ENCODE measurements at regions not wholly inside any gene's neighbourhood (a gene's known extent, or its start where the extent isn't known, plus 50 kb on each side); places are given as distances from the start of the nearest gene placed in this dataset.

- no peak overlapping the region for H3K4me3 Mint-ChIP-seq (ENCODE audit: unreplicated experiment)
- Histone ChIP-seq H3K9ac (ENCODE audit: low read length) (no peak overlapping the region), H3K9me3 (ENCODE audit: insufficient read depth, low read depth, low read length) (no peaks in the 10 kb centered on the region), H3K36me3 (ENCODE audit: insufficient read depth, low read length) (no peaks in the 10 kb centered on the region), H4K20me1 (ENCODE audit: insufficient read depth, low read length) (no peaks in the 10 kb centered on the region), H3K27me3 (ENCODE audit: insufficient read depth, low read length) (no peaks in the 10 kb centered on the region), H3K4me1 (ENCODE audit: insufficient read depth, low read length) (no peaks in the 10 kb centered on the region), H3K79me2 (ENCODE audit: insufficient read depth, low read length) (no peaks in the 10 kb centered on the region), H3K4me2 (ENCODE audit: low read length) (no peak overlapping the region), H3K27ac (ENCODE audit: low read depth, low read length) (no peak overlapping the region), H2AFZ (ENCODE audit: low read depth, low read length) (no peak overlapping the region), H3K4me3 (ENCODE audit: insufficient read depth, low read depth, low read length) (no peak overlapping the region)
- H3K27me3 Mint-ChIP-seq (ENCODE audit: low read depth, unreplicated experiment) = no peaks in the 10 kb centered on the region
- H3K4me1 Mint-ChIP-seq (ENCODE audit: low read depth, unreplicated experiment) = no peaks in the 10 kb centered on the region
- FAIRE-seq (no peak), DNase-seq (ENCODE audit: low read depth) (no peak)
- H3K9me3 Mint-ChIP-seq (ENCODE audit: unreplicated experiment) = no peaks in the 10 kb centered on the region
- H3K36me3 Mint-ChIP-seq (ENCODE audit: low read depth, unreplicated experiment) = no peaks in the 10 kb centered on the region
- H3K27ac Mint-ChIP-seq (ENCODE audit: unreplicated experiment) = no peak overlapping the region
- no peak for TF ChIP-seq EZH2 (IDR thresholded peaks at IDR 0.05; ENCODE audit: insufficient read depth, low read length)
- TF ChIP-seq, protein P1, sequence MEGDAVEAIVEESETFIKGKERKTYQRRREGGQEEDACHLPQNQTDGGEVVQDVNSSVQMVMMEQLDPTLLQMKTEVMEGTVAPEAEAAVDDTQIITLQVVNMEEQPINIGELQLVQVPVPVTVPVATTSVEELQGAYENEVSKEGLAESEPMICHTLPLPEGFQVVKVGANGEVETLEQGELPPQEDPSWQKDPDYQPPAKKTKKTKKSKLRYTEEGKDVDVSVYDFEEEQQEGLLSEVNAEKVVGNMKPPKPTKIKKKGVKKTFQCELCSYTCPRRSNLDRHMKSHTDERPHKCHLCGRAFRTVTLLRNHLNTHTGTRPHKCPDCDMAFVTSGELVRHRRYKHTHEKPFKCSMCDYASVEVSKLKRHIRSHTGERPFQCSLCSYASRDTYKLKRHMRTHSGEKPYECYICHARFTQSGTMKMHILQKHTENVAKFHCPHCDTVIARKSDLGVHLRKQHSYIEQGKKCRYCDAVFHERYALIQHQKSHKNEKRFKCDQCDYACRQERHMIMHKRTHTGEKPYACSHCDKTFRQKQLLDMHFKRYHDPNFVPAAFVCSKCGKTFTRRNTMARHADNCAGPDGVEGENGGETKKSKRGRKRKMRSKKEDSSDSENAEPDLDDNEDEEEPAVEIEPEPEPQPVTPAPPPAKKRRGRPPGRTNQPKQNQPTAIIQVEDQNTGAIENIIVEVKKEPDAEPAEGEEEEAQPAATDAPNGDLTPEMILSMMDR (IDR thresholded peaks at IDR 0.05; ENCODE audit: insufficient read depth, low read depth, low read length) = no peak
These were observed 907.7 kb downstream of the LTN1 start for GRCh38 chr21:28084951-28085350.

- no peaks in the 10 kb centered on the region for H3K27me3 Mint-ChIP-seq (ENCODE audit: low read depth, unreplicated experiment)
- no peaks in the 10 kb centered on the region for H3K36me3 Mint-ChIP-seq (ENCODE audit: low read depth, unreplicated experiment)
- no peak for DNase-seq (ENCODE audit: low read depth)
- Histone ChIP-seq H3K27me3 (ENCODE audit: insufficient read depth, low read length) (no peaks in the 10 kb centered on the region), H3K4me1 (ENCODE audit: insufficient read depth, low read length) (no peaks in the 10 kb centered on the region), H3K79me2 (ENCODE audit: insufficient read depth, low read length) (no peaks in the 10 kb centered on the region), H3K9ac (ENCODE audit: low read length) (no peak overlapping the region), H3K9me3 (ENCODE audit: insufficient read depth, low read depth, low read length) (no peaks in the 10 kb centered on the region), H3K4me2 (ENCODE audit: low read length) (no peak overlapping the region), H3K4me3 (ENCODE audit: insufficient read depth, low read depth, low read length) (no peak overlapping the region), H2AFZ (ENCODE audit: low read depth, low read length) (no peak overlapping the region), H3K27ac (ENCODE audit: low read depth, low read length) (no peak overlapping the region), H4K20me1 (ENCODE audit: insufficient read depth, low read length) (no peaks in the 10 kb centered on the region), H3K36me3 (ENCODE audit: insufficient read depth, low read length) (no peaks in the 10 kb centered on the region)
- H3K4me3 Mint-ChIP-seq (ENCODE audit: unreplicated experiment) = no peak overlapping the region
- TF ChIP-seq, protein P1 (IDR thresholded peaks at IDR 0.05; ENCODE audit: insufficient read depth, low read depth, low read length) = no peak
- TF ChIP-seq EZH2 (IDR thresholded peaks at IDR 0.05; ENCODE audit: insufficient read depth, low read length) = no peak
- FAIRE-seq = no peak
- H3K27ac Mint-ChIP-seq (ENCODE audit: unreplicated experiment) = no peak overlapping the region
- H3K9me3 Mint-ChIP-seq (ENCODE audit: unreplicated experiment) = no peaks in the 10 kb centered on the region
- no peaks in the 10 kb centered on the region for H3K4me1 Mint-ChIP-seq (ENCODE audit: low read depth, unreplicated experiment)
These were observed 909.3 kb downstream of the LTN1 start for GRCh38 chr21:28083350-28083749.

- no peak overlapping the region for H3K27ac ChIP-seq (ENCODE audit: low read depth, low read length)
- H3K27me3 ChIP-seq (ENCODE audit: insufficient read depth, low read length) = no peaks in the 10 kb centered on the region
- no peaks in the 10 kb centered on the region for H3K36me3 ChIP-seq (ENCODE audit: insufficient read depth, low read length)
- H3K4me3 Mint-ChIP-seq (ENCODE audit: unreplicated experiment) = no peak overlapping the region
- H3K4me1 ChIP-seq (ENCODE audit: insufficient read depth, low read length) = no peaks in the 10 kb centered on the region
- H3K4me2 ChIP-seq (ENCODE audit: low read length) = no peak overlapping the region
- no peaks in the 10 kb centered on the region for H3K79me2 ChIP-seq (ENCODE audit: insufficient read depth, low read length)
- no peaks in the 10 kb centered on the region for H3K9me3 Mint-ChIP-seq (ENCODE audit: unreplicated experiment)
- no peak overlapping the region for H3K27ac Mint-ChIP-seq (ENCODE audit: unreplicated experiment)
- no peak for FAIRE-seq
- H3K36me3 Mint-ChIP-seq (ENCODE audit: low read depth, unreplicated experiment) = peaks cover under 1% of the 10 kb centered on the region
- H3K9me3 ChIP-seq (ENCODE audit: insufficient read depth, low read depth, low read length) = no peaks in the 10 kb centered on the region
- DNase-seq (ENCODE audit: low read depth) = no peak
- no peak overlapping the region for H3K4me3 ChIP-seq (ENCODE audit: insufficient read depth, low read depth, low read length)
- H3K9ac ChIP-seq (ENCODE audit: low read length) = no peak overlapping the region
- no peak overlapping the region for H2AFZ ChIP-seq (ENCODE audit: low read depth, low read length)
- H3K27me3 Mint-ChIP-seq (ENCODE audit: low read depth, unreplicated experiment) = no peaks in the 10 kb centered on the region
- H3K4me1 Mint-ChIP-seq (ENCODE audit: low read depth, unreplicated experiment) = no peaks in the 10 kb centered on the region
- TF ChIP-seq, protein P1 (IDR thresholded peaks at IDR 0.05; ENCODE audit: insufficient read depth, low read depth, low read length) = no peak
- no peak for TF ChIP-seq EZH2 (IDR thresholded peaks at IDR 0.05; ENCODE audit: insufficient read depth, low read length)
- no peaks in the 10 kb centered on the region for H4K20me1 ChIP-seq (ENCODE audit: insufficient read depth, low read length)
These were observed 914.6 kb downstream of the LTN1 start for GRCh38 chr21:28078126-28078525.
